ENCODE measurements at regions not wholly inside any gene's neighbourhood (a gene's known extent, or its start where the extent isn't known, plus 50 kb on each side); places are given as distances from the start of the nearest gene placed in this dataset. TPM values are rescaled to one million over a fixed set of nuclear protein-coding genes. Genes with fewer than 3 reads are reported as not detected.
A peak's percentile ranks its signal among the peaks of the same experiment; 100 is the strongest.
"Not testable (repeated sequence)": the region's sequence is repeated elsewhere in the genome, so short reads cannot be mapped to it uniquely, and the experiment has no call there.

DNA sequence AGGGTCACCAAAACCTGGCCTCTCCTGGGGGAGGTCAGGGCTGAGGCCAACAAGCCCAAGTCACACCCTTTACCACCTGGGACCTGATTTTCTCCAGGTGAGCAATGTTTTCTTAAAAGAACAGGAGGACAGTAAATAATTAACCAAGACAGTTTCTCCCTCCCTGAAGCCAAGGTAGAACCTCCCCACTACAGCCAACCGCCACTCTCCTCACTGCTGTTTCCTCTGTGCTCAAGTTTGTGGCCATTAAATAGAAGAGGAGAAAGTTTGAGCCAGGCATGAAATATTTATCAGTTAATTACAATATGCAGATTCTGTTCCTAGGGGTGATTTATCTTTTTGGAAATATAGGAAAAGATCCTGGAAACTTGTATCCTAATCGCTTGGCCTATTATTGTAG is 150.6 kb upstream of the ANKRD20A1 start:
- not testable (repeated sequence) for DNase-seq (ENCODE audit: low spot score); ATAC-seq (ENCODE audit: low FRiP score)

- not testable (repeated sequence) for DNase-seq (ENCODE audit: low spot score); ATAC-seq (ENCODE audit: low FRiP score)
Measured at GRCh38 chr9:67711429-67711828, 147.3 kb upstream of the ANKRD20A1 start.

- ATAC-seq (ENCODE audit: low FRiP score); DNase-seq (ENCODE audit: low spot score): not testable (repeated sequence)
Measured at GRCh38 chr9:67711931-67712330, 146.8 kb upstream of the ANKRD20A1 start.

- not testable (repeated sequence) for ATAC-seq (ENCODE audit: low FRiP score)
- peak; percentile 9 for DNase-seq (ENCODE audit: low spot score)
Measured at GRCh38 chr9:67712956-67713355, 145.8 kb upstream of the ANKRD20A1 start.

- not testable (repeated sequence) for ATAC-seq (ENCODE audit: low FRiP score)
- DNase-seq (ENCODE audit: low spot score): peak; percentile 21
Measured at GRCh38 chr9:67717830-67718388, 140.8 kb upstream of the ANKRD20A1 start.

- not testable (repeated sequence) for ATAC-seq (ENCODE audit: low FRiP score)
- peak; percentile 1 for DNase-seq (ENCODE audit: low spot score)
Measured at GRCh38 chr9:67720491-67720890, 138.2 kb upstream of the ANKRD20A1 start.

DNA sequence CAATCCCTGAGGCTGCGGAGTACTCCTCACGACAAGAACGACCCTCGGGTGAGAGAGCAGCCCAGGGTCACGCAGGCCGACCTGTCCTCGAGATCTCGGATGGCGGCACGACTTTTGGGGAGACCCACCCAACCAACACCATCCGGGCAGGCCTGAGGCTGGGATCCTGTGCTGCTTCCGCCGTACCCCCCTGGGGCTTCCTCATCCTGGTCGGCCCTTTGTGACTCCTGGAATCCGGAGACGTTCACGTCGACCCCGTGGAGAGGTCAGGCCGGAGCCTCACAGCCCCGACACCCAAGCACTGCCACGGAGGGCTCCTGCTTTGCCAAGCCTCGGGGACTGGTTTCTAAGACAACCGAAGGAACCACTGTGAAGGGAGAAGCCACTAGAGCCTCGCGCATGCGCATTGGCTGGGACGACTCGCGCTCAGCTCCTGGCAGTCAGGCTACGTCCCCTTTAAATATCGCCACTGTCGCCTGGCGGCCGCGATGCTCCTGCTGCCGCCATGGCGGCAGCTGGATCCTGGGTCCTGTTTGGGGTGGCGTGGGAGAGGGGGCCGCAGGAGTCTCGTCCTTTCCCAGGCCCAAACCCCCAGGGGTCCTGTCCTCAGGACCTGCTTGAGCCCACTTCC is 136.2 kb upstream of the ANKRD20A1 start:
- ATAC-seq (ENCODE audit: low FRiP score): peak; percentile 88
- not testable (repeated sequence) for DNase-seq (ENCODE audit: low spot score)

GRCh38 chr9:67723185-67723584 is 135.5 kb upstream of the ANKRD20A1 start:
- not testable (repeated sequence) for ATAC-seq (ENCODE audit: low FRiP score)

DNA sequence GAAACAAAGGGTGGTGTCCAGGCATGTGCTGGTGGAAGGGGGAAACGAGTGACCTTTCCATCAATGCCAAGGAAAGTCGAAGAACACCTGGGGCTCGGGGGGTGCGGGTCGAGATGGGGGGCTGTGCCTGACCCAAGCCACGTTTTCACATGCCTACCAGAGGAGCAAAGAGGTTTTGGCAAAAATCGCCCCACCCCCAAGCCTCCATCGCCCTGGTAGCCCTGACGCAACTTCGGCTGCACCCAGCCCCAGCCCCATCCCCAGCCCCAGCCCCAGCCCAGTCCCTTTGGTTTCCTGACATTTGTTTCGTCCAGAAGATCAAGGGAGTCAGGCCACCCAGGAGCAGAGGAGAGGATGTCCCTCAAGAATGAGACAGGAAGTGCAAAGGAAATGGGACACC is 133.8 kb upstream of the ANKRD20A1 start:
- not testable (repeated sequence) for ATAC-seq (ENCODE audit: low FRiP score)

More at GRCh38 chr9:67723185-67723584, 135.5 kb upstream of the ANKRD20A1 start:
- DNase-seq (ENCODE audit: low spot score): peak; percentile 21

DNA sequence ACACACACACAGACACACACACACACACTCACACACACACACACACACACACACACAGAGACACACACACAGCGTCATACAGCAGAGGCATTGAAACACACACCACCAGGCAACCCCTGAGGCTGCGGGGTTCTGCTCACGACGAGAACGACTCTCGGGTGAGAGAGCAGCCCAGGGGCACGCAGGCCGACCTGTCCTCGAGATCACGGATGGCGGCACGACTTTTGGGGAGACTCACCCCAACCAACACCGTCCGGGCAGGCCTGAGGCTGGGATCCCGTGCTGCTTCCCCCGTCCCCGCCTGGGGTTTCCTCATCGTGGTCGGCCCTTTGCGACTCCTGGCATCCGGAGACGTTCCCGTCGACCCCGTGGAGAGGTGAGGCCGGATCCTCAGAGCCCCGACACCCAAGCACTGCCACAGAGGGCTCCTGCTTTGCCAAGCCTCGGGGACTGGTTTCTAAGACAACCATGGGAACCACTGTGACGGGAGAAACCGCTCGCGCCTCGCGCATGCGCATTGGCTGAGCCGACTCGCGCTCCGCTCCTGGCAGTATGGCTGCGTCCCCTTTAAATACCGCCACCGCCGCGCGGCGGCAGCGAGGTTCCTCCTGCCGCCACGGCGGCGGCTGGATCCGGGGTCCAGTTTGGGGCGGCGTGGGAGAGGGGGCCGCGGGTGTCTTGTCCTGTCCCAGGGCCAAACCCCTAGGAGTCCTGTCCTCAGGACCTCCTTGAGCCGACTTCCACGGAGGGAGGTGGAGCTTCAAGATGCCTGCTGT is 132.3 kb upstream of the ANKRD20A1 start:
- not testable (repeated sequence) for DNase-seq (ENCODE audit: low spot score)
- peak; percentile 81 for ATAC-seq (ENCODE audit: low FRiP score)

More for the DNA sequence above, 133.8 kb upstream of the ANKRD20A1 start:
- DNase-seq (ENCODE audit: low spot score): peak; percentile 18

GRCh38 chr9:67763133-67763532 is 95.6 kb upstream of the ANKRD20A1 start:
- not testable (repeated sequence) for ATAC-seq (ENCODE audit: low FRiP score); DNase-seq (ENCODE audit: low spot score)

GRCh38 chr9:67771807-67772206 is 86.9 kb upstream of the ANKRD20A1 start:
- not testable (repeated sequence) for ATAC-seq (ENCODE audit: low FRiP score); DNase-seq (ENCODE audit: low spot score)

GRCh38 chr9:67800170-67800569 is 58.6 kb upstream of the ANKRD20A1 start:
- not testable (repeated sequence) for DNase-seq (ENCODE audit: low spot score)

More at GRCh38 chr9:67800170-67800569, 58.6 kb upstream of the ANKRD20A1 start:
- ATAC-seq (ENCODE audit: low FRiP score): not testable (repeated sequence)

Small RNA genes lying in the stretch of these regions (small RNA-seq; reads per million reads assigned to genes)
- not detected for gene AL627230.1
- gene AL627230.3: not detected
- not detected for gene AL627230.5
- gene AL627230.6: not detected
- gene AL627230.8: not detected
- not detected for gene FAM27B
- gene RF00156: not detected
- not detected for gene RN7SL787P

Data from omental fat pad (tissue), 2 donors.